GM23248 (cell line): ENCODE measurements at regions not wholly inside any gene's neighbourhood (a gene's known extent, or its start where the extent isn't known, plus 50 kb on each side); places are given as distances from the start of the nearest gene placed in this dataset.

Source experiments
- DNase-seq: peaks from one replicate; pipeline ENCODE4 v3.0.0-alpha.2; 2015
- H2AFZ ChIP-seq: fragments of 200-600 bp; sonication (generic); 2 replicates; pipeline ENCODE4 v1.6.1; 2016; ENCODE audit warnings: antibody characterized with exemption
- H3F3A ChIP-seq: fragments of 200-600 bp; sonication (generic); 2 replicates; pipeline ENCODE4 v1.6.1; 2016; ENCODE audit warnings: mild to moderate bottlenecking, antibody characterized with exemption, mixed run types; ENCODE audit not compliant: insufficient read depth
- H3K27ac ChIP-seq: fragments of 200-600 bp; sonication (generic); 2 replicates; pipeline ENCODE4 v1.5.1; 2016; ENCODE audit warnings: mild to moderate bottlenecking
- H3K27me3 ChIP-seq: fragments of 200-600 bp; sonication (generic); replicated peaks from 2 replicates; pipeline ENCODE4 v1.6.1; 2016; ENCODE audit warnings: mild to moderate bottlenecking; ENCODE audit not compliant: insufficient read depth
- H3K36me3 ChIP-seq: fragments of 200-600 bp; sonication (generic); 2 replicates; pipeline ENCODE4 v1.6.1; 2016; ENCODE audit warnings: low read depth, mild to moderate bottlenecking
- H3K4me1 ChIP-seq: fragments of 200-600 bp; sonication (generic); 2 replicates; pipeline ENCODE4 v1.6.1; 2016; ENCODE audit warnings: mild to moderate bottlenecking; ENCODE audit not compliant: insufficient read depth
- H3K4me2 ChIP-seq: fragments of 200-600 bp; sonication (generic); one replicate; pipeline ENCODE4 v1.6.1; 2016; ENCODE audit warnings: mild to moderate bottlenecking; ENCODE audit not compliant: unreplicated experiment
- H3K4me3 ChIP-seq: fragments of 200-600 bp; sonication (generic); 2 replicates; pipeline ENCODE4 v1.5.1; 2016; ENCODE audit warnings: mild to moderate bottlenecking
- H3K79me2 ChIP-seq: fragments of 200-600 bp; sonication (generic); 2 replicates; pipeline ENCODE4 v1.6.1; 2016; ENCODE audit warnings: mild to moderate bottlenecking; ENCODE audit not compliant: insufficient read depth
- H3K9ac ChIP-seq: fragments of 200-600 bp; sonication (generic); 2 replicates; pipeline ENCODE4 v1.6.1; 2016; ENCODE audit warnings: mild to moderate bottlenecking
- H3K9me2 ChIP-seq: fragments of 200-600 bp; sonication (generic); 2 replicates; pipeline ENCODE4 v1.6.1; 2016; ENCODE audit warnings: mixed run types, mild to moderate bottlenecking, moderate library complexity; ENCODE audit not compliant: insufficient read depth
- H3K9me3 ChIP-seq: fragments of 200-600 bp; sonication (generic); one replicate; pipeline ENCODE4 v1.6.1; 2017; ENCODE audit warnings: low read depth
- H4K20me1 ChIP-seq: fragments of 200-600 bp; sonication (generic); 2 replicates; pipeline ENCODE4 v1.6.0; 2016; ENCODE audit not compliant: insufficient read depth
- EZH2 ChIP-seq: fragments of 200-600 bp; sonication (generic); IDR thresholded peaks from 2 replicates; pipeline ENCODE4 v1.6.1; 2018; ENCODE audit warnings: antibody characterized with exemption, mild to moderate bottlenecking; ENCODE audit not compliant: insufficient read depth, poor library complexity, severe bottlenecking
- EZH2phosphoT487 ChIP-seq: fragments of 200-600 bp; sonication (generic); IDR thresholded peaks from 2 replicates; pipeline ENCODE4 v1.6.1; 2018; ENCODE audit warnings: antibody characterized with exemption, moderate library complexity, mild to moderate bottlenecking, low read depth; ENCODE audit not compliant: insufficient read depth
- WGBS, 2 experiments: methylation state at CpG; one replicate each; pipeline ENCODE4 v1.1.6; 2015 to 2017; ENCODE audit warnings: low lambda C conversion rate in 2 of 2, low coverage in 1 of 2; ENCODE audit errors: missing lambda C conversion rate in 2 of 2; 5-methylcytosine and 5-hydroxymethylcytosine counted together
- in situ Hi-C: fragments of 300-500 bp; cut with MboI; formaldehyde crosslinking; loops from 2 replicates; pipeline ENCODE4 v1.15.0; 2020

GRCh38 chr5:106909716-106910115 lies 761.0 kb downstream of the EFNA5 start:
- H3K9me3 ChIP-seq = no peaks in the 10 kb centered on the region
- no peaks in the 10 kb centered on the region for H3K79me2 ChIP-seq
- 14 to 29% methylated on average over 1 of the region's 1 CpG for WGBS, 2 experiments
- H3K4me3 ChIP-seq = no peak overlapping the region
- no peaks in the 10 kb centered on the region for H3K9me2 ChIP-seq
- no peak overlapping the region for H3K4me2 ChIP-seq
- no peaks in the 10 kb centered on the region for H4K20me1 ChIP-seq
- no peak overlapping the region for H3K9ac ChIP-seq
- no peaks in the 10 kb centered on the region for H3K36me3 ChIP-seq
- DNase-seq = no peak
- no peaks in the 10 kb centered on the region for H3K4me1 ChIP-seq
- in situ Hi-C loops = no loop called here
- TF ChIP-seq EZH2phosphoT487 (no peak), EZH2 (no peak)
- no peak overlapping the region for H2AFZ ChIP-seq
- H3K27me3 ChIP-seq = no peaks in the 10 kb centered on the region
- no peaks in the 10 kb centered on the region for H3F3A ChIP-seq
- H3K27ac ChIP-seq = no peak overlapping the region

GRCh38 chr5:106907979-106908378 lies 762.8 kb downstream of the EFNA5 start:
- Histone ChIP-seq H3K4me1 (no peaks in the 10 kb centered on the region), H3F3A (no peaks in the 10 kb centered on the region), H3K79me2 (no peaks in the 10 kb centered on the region), H3K9me2 (no peaks in the 10 kb centered on the region), H3K9me3 (no peaks in the 10 kb centered on the region), H3K9ac (no peak overlapping the region), H3K4me2 (no peak overlapping the region), H3K36me3 (no peaks in the 10 kb centered on the region), H4K20me1 (no peaks in the 10 kb centered on the region), H3K4me3 (no peak overlapping the region), H3K27ac (no peak overlapping the region), H3K27me3 (no peaks in the 10 kb centered on the region), H2AFZ (no peak overlapping the region)
- no peak for DNase-seq
- TF ChIP-seq EZH2 (no peak), EZH2phosphoT487 (no peak)
- in situ Hi-C loops = no loop called here

- H3K27me3 ChIP-seq = no peaks in the 10 kb centered on the region
- H3K27ac ChIP-seq = no peak overlapping the region
- H3K9me2 ChIP-seq = no peaks in the 10 kb centered on the region
- in situ Hi-C loops = no loop called here
- TF ChIP-seq EZH2phosphoT487 (no peak), EZH2 (no peak)
- no peaks in the 10 kb centered on the region for H3K4me1 ChIP-seq
- H2AFZ ChIP-seq = no peak overlapping the region
- no peaks in the 10 kb centered on the region for H3F3A ChIP-seq
- no peaks in the 10 kb centered on the region for H3K9me3 ChIP-seq
- WGBS, 2 experiments = 2 to 8% methylated on average over 2 of the region's 2 CpGs
- H3K4me3 ChIP-seq = no peak overlapping the region
- H3K9ac ChIP-seq = no peak overlapping the region
- no peaks in the 10 kb centered on the region for H3K36me3 ChIP-seq
- H4K20me1 ChIP-seq = no peaks in the 10 kb centered on the region
- no peak overlapping the region for H3K4me2 ChIP-seq
- no peaks in the 10 kb centered on the region for H3K79me2 ChIP-seq
- no peak for DNase-seq
These were observed 764.5 kb downstream of the EFNA5 start for GRCh38 chr5:106906199-106906598.

GRCh38 chr5:106894964-106895363 lies 775.8 kb downstream of the EFNA5 start:
- TF ChIP-seq EZH2 = no peak
- no peak for TF ChIP-seq EZH2phosphoT487
- DNase-seq = no peak
- no peaks in the 10 kb centered on the region for H3K9me2 ChIP-seq
- H2AFZ ChIP-seq = no peak overlapping the region
- no peak overlapping the region for H3K27ac ChIP-seq
- no peaks in the 10 kb centered on the region for H3K27me3 ChIP-seq
- H3K9ac ChIP-seq = no peak overlapping the region
- WGBS, 2 experiments = 34 to 50% methylated on average over 2 of the region's 2 CpGs
- in situ Hi-C loops = no loop called here
- no peaks in the 10 kb centered on the region for H3K79me2 ChIP-seq
- no peaks in the 10 kb centered on the region for H3F3A ChIP-seq
- no peaks in the 10 kb centered on the region for H3K9me3 ChIP-seq
- no peaks in the 10 kb centered on the region for H4K20me1 ChIP-seq
- no peaks in the 10 kb centered on the region for H3K4me1 ChIP-seq
- H3K4me2 ChIP-seq = no peak overlapping the region
- no peaks in the 10 kb centered on the region for H3K36me3 ChIP-seq
- no peak overlapping the region for H3K4me3 ChIP-seq

GRCh38 chr5:106882035-106882434 lies 788.7 kb downstream of the EFNA5 start:
- in situ Hi-C loops = no loop called here
- Histone ChIP-seq H3K27me3 (no peaks in the 10 kb centered on the region), H3K36me3 (no peaks in the 10 kb centered on the region), H3K79me2 (no peaks in the 10 kb centered on the region), H2AFZ (no peak overlapping the region), H3K9me2 (no peaks in the 10 kb centered on the region), H3K4me3 (no peak overlapping the region), H4K20me1 (no peaks in the 10 kb centered on the region), H3K4me2 (no peak overlapping the region), H3F3A (no peaks in the 10 kb centered on the region), H3K4me1 (no peaks in the 10 kb centered on the region), H3K27ac (no peak overlapping the region), H3K9me3 (no peaks in the 10 kb centered on the region), H3K9ac (no peak overlapping the region)
- DNase-seq = no peak
- TF ChIP-seq EZH2 = no peak
- no peak for TF ChIP-seq EZH2phosphoT487
